Esophagus muscularis mucosa (tissue), 4 donors: ENCODE measurements at regions not wholly inside any gene's neighbourhood (a gene's known extent, or its start where the extent isn't known, plus 50 kb on each side); places are given as distances from the start of the nearest gene placed in this dataset.

ENCODE experiments used
- EP300 ChIP-seq: sonication (generic); formaldehyde crosslinking; IDR thresholded peaks from one replicate; pipeline ENCODE4 v1.6.1; 2017; ENCODE audit warnings: antibody characterized with exemption
- POLR2A ChIP-seq: fragments of 450-650 bp; IDR thresholded peaks from one replicate; pipeline ENCODE4 v1.6.1; 2017; ENCODE audit warnings: antibody characterized with exemption, moderate library complexity, mild to moderate bottlenecking, low read depth
- POLR2AphosphoS5 ChIP-seq, 2 donors: sonication (generic); formaldehyde crosslinking; IDR thresholded peaks; one replicate each; pipeline ENCODE4 v1.6.1; 2017; ENCODE audit warnings: antibody characterized with exemption in 2 of 2
- TF ChIP-seq, protein P1 (sequence below), 3 experiments: fragments of 200-600 bp in 2 of 3; fragments of 450-650 bp in 1 of 3; sonication (generic) in 2 of 3; IDR thresholded peaks; one replicate each; pipeline ENCODE4 v1.5.1; 2017 to 2019; ENCODE audit warnings: antibody characterized with exemption in 3 of 3, mild to moderate bottlenecking in 2 of 3, moderate library complexity in 1 of 3

DNA sequence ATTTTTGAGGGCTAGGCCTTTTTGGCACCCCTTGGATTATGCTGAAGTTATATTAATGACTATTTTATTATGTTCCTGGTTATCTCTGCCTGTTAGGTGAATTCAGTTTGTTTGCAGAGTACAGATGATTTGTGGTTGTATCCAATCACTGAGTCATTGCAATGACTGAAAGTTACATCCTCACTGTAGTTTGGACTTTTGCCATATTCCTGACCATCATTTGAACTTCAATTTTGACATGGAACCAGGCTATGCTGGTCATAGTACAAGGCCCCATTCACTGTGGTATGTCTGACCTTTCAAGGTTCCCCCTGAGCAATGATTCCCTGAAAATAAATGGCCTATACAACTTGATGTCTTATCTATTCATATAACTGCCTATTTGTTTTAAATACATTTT is 621.0 kb downstream of the CCER1 start:
- TF ChIP-seq POLR2A (no peak), POLR2AphosphoS5 (IDR thresholded peaks at IDR 0.05) (no peak), EP300 (no peak)
- TF ChIP-seq, protein P1, sequence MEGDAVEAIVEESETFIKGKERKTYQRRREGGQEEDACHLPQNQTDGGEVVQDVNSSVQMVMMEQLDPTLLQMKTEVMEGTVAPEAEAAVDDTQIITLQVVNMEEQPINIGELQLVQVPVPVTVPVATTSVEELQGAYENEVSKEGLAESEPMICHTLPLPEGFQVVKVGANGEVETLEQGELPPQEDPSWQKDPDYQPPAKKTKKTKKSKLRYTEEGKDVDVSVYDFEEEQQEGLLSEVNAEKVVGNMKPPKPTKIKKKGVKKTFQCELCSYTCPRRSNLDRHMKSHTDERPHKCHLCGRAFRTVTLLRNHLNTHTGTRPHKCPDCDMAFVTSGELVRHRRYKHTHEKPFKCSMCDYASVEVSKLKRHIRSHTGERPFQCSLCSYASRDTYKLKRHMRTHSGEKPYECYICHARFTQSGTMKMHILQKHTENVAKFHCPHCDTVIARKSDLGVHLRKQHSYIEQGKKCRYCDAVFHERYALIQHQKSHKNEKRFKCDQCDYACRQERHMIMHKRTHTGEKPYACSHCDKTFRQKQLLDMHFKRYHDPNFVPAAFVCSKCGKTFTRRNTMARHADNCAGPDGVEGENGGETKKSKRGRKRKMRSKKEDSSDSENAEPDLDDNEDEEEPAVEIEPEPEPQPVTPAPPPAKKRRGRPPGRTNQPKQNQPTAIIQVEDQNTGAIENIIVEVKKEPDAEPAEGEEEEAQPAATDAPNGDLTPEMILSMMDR (IDR thresholded peaks at IDR 0.05) = no peak
